SH-SY5Y (cell line): ENCODE measurements at regions not wholly inside any gene's neighbourhood (a gene's known extent, or its start where the extent isn't known, plus 50 kb on each side); places are given as distances from the start of the nearest gene placed in this dataset.

ENCODE experiments used
- GATA2 ChIP-seq: IDR thresholded peaks from 2 replicates; pipeline ENCODE4 v1.6.1; 2011; ENCODE audit warnings: mild to moderate bottlenecking, low read depth, low read length
- GATA3 ChIP-seq: IDR thresholded peaks from 2 replicates; pipeline ENCODE4 v1.6.1; 2011; ENCODE audit warnings: low read depth, mild to moderate bottlenecking, low read length, moderate library complexity

GRCh38 chr1:238466459-238466858, 575.7 kb upstream of the ZP4 start:
- TF ChIP-seq GATA3 (no peak), GATA2 (no peak)
